Left ventricle myocardium superior (tissue), 1 donor: ENCODE measurements at regions not wholly inside any gene's neighbourhood (a gene's known extent, or its start where the extent isn't known, plus 50 kb on each side); places are given as distances from the start of the nearest gene placed in this dataset.

Experiments
- ATAC-seq: fragments of 200-7000 bp; cut with Tn5 transposase; one replicate; pipeline ENCODE4 v1.9.1; 2020; ENCODE audit warnings: mild to moderate bottlenecking, moderate library complexity
- DNase-seq: peaks from one replicate; pipeline ENCODE4 v3.0.0-alpha.2; 2020
- intact Hi-C: fragments of 100-400 bp; cut with micrococcal nuclease; formaldehyde crosslinking; loops from one replicate; pipeline ENCODE4 v1.11.0; 2022
- donor health status: DM: no; HTN: yes; CAD: no; lungs with severe emphysema.

- ATAC-seq (no peak), DNase-seq (no peak)
- intact Hi-C loops: no loop called here
These were observed 55.3 kb upstream of the POM121L12 start for GRCh38 chr7:52980129-52980528.

- DNase-seq (no peak), ATAC-seq (no peak)
- intact Hi-C loops: no loop called here
These were observed 62.3 kb upstream of the POM121L12 start for GRCh38 chr7:52973126-52973525.

DNA sequence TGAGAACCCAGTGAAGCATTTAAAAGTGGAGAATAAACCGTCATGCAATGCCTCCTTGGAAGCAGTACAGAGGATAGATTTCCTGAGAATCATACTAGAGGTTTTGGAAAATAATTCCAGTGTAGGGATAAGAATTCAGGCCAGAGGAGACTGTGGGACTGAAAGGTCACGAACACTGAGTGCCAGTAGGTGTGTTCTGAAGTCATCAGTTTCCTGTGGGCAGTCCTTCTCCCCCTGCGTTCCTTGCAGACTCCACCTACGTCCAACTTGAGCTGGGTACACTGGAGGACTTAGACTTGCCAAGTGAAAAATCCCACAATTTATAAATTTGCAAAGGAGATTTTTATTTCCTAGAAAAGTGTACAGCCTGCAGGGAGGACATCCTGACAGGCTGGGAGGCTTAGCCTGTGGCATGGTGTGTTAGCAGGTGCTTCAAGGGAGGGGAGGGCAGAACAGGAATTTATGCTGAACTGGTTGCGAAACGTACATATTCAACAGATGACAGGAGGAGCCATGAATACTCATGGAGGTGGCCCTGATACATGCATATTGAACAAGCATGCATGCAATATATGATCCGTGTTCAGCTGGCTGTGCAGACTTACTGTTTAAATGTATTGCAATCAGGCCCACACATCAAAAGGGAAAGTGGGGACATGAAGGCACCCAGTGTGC, 72.9 kb upstream of the POM121L12 start:
- DNase-seq: no peak
- intact Hi-C loops: no loop called here
- ATAC-seq: peak; percentile 78

DNA sequence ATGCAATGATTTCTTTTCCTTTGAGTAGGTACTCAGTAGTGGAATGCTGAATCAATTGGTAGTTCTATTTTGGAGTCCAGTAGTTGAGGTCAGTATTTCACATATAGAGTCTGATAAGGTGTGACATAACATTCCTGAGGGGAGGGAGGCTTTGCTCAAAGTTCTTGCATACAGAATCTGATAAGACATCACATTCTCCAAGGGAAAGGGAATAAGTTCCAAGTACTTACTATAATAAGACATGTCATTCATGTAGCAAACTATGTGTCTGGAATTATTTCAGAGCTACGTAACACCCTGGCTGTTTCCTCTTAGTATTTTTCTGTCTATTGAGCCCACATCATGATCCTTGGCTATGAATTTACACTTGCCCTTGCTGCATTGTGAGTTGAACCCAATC, 74.3 kb upstream of the POM121L12 start:
- ATAC-seq (peak; percentile 67), DNase-seq (no peak)
- intact Hi-C loops: no loop called here

GRCh38 chr7:52959878-52960660, 75.4 kb upstream of the POM121L12 start:
- intact Hi-C loops: no loop called here
- DNase-seq: no peak
- ATAC-seq: no peak

GRCh38 chr7:52959336-52959735, 76.1 kb upstream of the POM121L12 start:
- ATAC-seq (no peak), DNase-seq (no peak)
- intact Hi-C loops: no loop called here

DNA sequence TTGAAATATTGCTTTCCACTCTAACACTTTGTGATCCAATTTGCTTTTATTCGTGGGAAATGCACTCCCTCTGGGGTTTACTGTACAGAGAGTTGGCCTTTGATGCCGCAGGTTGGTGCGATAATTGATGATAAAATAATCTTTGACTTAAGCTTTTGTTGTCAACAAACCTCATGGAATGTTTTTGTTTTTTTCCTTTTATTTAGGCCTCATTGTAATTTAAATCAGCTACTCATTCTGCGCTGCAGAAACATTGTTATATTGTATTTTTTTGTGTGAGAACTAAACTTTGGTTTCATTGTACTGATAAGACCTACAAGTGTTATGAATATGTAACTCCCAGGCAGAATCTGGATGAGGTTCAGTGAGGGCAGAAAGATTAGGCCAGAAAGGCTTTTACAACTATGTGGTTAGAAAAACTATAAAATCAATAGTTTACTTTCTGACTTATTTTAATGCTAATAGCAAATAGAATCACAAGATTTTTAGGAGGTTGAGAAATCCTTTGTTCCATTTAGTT, 76.8 kb upstream of the POM121L12 start:
- ATAC-seq (no peak), DNase-seq (no peak)
- intact Hi-C loops: no loop called here

GRCh38 chr7:52956379-52956915, 79.0 kb upstream of the POM121L12 start:
- intact Hi-C loops: no loop called here
- ATAC-seq: no peak
- no peak for DNase-seq

DNA sequence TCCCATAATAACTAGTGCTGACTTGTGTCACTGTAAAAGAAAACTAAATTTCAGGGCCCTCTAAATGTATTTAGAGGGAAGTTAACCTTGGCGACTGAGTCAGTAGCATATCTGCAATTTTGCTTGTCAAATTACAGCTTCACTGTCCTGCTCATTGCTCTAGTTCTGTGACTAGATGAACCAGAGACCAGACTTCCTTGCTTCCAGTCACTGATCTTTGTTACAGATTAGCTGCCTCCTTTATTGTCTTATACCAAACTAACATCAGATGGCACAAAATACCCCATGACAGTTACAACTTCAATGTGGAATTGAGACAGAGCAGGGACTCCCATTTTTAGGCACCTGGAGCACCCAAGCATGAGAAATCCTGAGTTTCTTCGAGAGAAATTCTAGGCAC, 79.9 kb upstream of the POM121L12 start:
- intact Hi-C loops: no loop called here
- ATAC-seq (no peak), DNase-seq (no peak)

- ATAC-seq: no peak
- intact Hi-C loops: no loop called here
- no peak for DNase-seq
These were observed 90.5 kb upstream of the POM121L12 start for GRCh38 chr7:52944921-52945320.

DNA sequence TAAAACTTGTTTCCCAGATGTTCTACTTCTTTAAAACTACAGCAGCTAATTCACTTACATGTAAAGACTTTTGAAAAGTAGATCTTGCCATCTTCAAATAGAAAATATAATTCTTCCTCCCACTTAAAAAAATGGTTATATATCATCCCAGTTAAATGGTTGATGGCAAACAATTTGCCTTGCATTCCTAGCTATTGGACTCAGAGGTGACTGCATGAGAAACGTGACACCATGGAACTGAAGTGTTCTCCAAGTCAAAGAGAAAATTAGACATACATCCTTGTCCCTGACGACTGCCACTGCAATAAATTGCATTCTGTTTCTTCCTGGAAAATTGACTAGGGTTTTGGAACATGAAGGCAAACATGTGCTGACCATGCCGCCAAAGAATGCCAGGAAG, 95.0 kb upstream of the POM121L12 start:
- ATAC-seq: no peak
- intact Hi-C loops: no loop called here
- DNase-seq: no peak

- DNase-seq (no peak), ATAC-seq (no peak)
- intact Hi-C loops: no loop called here
These were observed 96.8 kb upstream of the POM121L12 start for GRCh38 chr7:52938455-52939133.

- no peak for DNase-seq
- no peak for ATAC-seq
- intact Hi-C loops: no loop called here
These were observed 98.7 kb upstream of the POM121L12 start for GRCh38 chr7:52936750-52937149.

GRCh38 chr7:52928591-52928990, 106.8 kb upstream of the POM121L12 start:
- ATAC-seq (no peak), DNase-seq (no peak)
- intact Hi-C loops: no loop called here

GRCh38 chr7:52925332-52925731, 110.1 kb upstream of the POM121L12 start:
- intact Hi-C loops: no loop called here
- no peak for DNase-seq
- ATAC-seq: no peak

DNA sequence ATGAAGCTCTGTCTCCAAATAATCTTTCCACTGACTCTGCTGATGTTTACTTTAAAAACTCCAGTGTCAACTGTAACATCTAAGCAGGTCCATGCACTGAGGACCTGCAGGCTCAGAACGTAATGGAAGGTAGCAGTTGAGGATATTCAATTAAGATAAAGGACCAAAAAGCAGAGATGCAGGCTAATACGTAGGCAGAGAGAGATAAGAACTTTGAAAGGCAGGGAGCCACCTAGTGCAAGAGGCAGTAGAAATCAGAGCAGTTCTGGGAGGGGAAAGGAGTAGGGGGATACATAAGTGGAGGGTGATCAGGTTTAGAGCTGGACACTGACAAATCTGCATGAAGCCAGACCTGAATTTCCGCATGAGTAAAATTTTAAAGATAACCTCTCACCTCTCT, 114.5 kb upstream of the POM121L12 start:
- intact Hi-C loops: no loop called here
- ATAC-seq (no peak), DNase-seq (no peak)

GRCh38 chr7:52917982-52918578, 117.4 kb upstream of the POM121L12 start:
- DNase-seq (no peak), ATAC-seq (no peak)
- intact Hi-C loops: no loop called here

- intact Hi-C loops: no loop called here
- no peak for DNase-seq
- ATAC-seq: no peak
These were observed 123.6 kb upstream of the POM121L12 start for GRCh38 chr7:52911795-52912194.

DNA sequence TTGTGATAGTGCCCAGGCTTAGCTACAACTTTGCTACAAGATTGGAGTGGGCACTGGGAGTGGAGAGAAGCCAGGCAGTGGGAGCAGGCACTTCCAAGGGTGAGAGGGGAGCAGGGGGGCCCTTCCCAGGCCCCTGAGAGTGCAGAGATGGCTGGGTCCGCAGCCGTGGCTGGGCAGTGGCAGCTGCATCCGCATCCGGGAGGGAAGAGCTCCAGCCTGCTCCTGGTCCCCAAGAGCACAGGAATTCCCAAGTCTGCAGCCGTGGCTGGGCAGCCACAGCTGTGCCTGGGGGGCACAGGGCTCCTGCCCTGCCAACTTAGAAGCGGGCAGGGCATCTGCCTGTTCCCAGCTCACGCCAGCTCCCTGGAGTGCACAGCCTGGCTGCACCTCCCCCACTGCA, 124.1 kb upstream of the POM121L12 start:
- no peak for ATAC-seq
- no peak for DNase-seq
- intact Hi-C loops: no loop called here

DNA sequence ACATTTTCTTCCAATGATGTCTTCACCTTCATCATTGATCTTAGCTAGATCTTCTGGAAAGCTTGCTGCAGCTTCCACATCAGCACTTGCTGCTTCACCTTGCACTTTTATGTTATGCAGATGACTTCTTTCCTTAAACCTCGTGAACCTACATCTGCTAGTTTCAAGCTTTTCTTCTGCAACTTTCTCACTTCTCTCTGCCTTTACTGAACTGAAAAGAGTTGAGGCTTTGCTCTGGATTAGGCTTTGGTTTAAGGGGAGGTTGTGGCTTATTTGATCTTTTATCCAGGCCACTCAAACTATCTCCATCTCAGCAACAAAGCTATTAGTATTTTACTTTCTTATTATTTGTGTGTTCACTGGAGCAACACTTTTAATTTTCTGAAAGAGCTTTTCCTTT, 125.5 kb upstream of the POM121L12 start:
- intact Hi-C loops: no loop called here

More for the DNA sequence above, 125.5 kb upstream of the POM121L12 start:
- DNase-seq (no peak), ATAC-seq (no peak)
